ENCODE measurements at regions not wholly inside any gene's neighbourhood (a gene's known extent, or its start where the extent isn't known, plus 50 kb on each side); places are given as distances from the start of the nearest gene placed in this dataset.

DNA sequence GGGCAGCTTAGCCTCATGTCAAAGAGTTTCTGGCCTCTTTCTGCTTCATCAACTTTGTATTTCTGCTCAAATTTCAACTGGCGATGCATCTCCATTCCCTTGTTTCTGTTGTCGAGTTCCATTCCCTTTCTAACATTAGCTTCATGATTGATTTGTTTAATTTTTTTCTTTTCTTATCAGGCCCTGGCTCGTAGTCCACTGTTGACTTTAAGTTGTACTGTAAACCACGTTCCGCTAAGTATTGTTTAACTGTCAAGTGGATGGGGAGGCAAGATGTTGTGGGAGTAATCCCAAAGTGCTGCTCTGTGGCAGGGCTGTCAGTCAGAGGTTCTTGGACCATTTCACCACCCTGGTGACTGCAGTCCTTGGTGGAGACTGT lies 309.1 kb downstream of the PSAT1 start:
- Histone ChIP-seq H3K36me3 (replicated peaks in 1 of 2; ENCODE audit: control insufficient read depth in 1 of 2, insufficient read depth in 2 of 2, low read length in 2 of 2) (no peaks in the 10 kb centered on the region), H3K79me2 (ENCODE audit: insufficient read depth, low read length) (no peaks in the 10 kb centered on the region), H4K20me1 (ENCODE audit: insufficient read depth, low read length) (no peaks in the 10 kb centered on the region), H3K9ac (ENCODE audit: insufficient read depth, low read length, poor library complexity, severe bottlenecking) (no peak overlapping the region), H3K27ac (ENCODE audit: low read depth in 1 of 2, low read length in 2 of 2) (no peak overlapping the region), H3K4me2 (replicated peaks; ENCODE audit: extremely low read depth, low read length, poor library complexity, severe bottlenecking) (no peak overlapping the region), H3K4me3 (replicated peaks in 1 of 3; ENCODE audit: low read depth in 2 of 3, low read length in 3 of 3) (no peak overlapping the region), H2AFZ (ENCODE audit: insufficient read depth, low read depth, low read length, poor library complexity, severe bottlenecking) (no peak overlapping the region), H3K9me3 (replicated peaks in 1 of 2; ENCODE audit: control insufficient read depth in 1 of 2, insufficient read depth in 1 of 2, low read length in 2 of 2) (no peaks in the 10 kb centered on the region), H3K27me3 (ENCODE audit: control insufficient read depth in 2 of 2, insufficient read depth in 2 of 2, low read length in 2 of 2) (no peaks in the 10 kb centered on the region), H3K4me1 (ENCODE audit: control insufficient read depth in 1 of 2, insufficient read depth in 2 of 2, low read length in 2 of 2) (no peaks in the 10 kb centered on the region)
- Mint-ChIP-seq H3K36me3 (no peaks in the 10 kb centered on the region), H3K4me3 (no peak overlapping the region), H3K9me3 (peaks cover 0 to 2% (median 0%) of the 10 kb centered on the region in 7 donors), H3K4me1 (no peaks in the 10 kb centered on the region), H3K27ac (peak overlapping the region in 1 of 7 donors; percentile 12), H3K27me3 (ENCODE audit: low read depth in 3 of 3) (no peaks in the 10 kb centered on the region)
- intact Hi-C loops (cut with micrococcal nuclease): no loop called here
- TF ChIP-seq, protein P1, sequence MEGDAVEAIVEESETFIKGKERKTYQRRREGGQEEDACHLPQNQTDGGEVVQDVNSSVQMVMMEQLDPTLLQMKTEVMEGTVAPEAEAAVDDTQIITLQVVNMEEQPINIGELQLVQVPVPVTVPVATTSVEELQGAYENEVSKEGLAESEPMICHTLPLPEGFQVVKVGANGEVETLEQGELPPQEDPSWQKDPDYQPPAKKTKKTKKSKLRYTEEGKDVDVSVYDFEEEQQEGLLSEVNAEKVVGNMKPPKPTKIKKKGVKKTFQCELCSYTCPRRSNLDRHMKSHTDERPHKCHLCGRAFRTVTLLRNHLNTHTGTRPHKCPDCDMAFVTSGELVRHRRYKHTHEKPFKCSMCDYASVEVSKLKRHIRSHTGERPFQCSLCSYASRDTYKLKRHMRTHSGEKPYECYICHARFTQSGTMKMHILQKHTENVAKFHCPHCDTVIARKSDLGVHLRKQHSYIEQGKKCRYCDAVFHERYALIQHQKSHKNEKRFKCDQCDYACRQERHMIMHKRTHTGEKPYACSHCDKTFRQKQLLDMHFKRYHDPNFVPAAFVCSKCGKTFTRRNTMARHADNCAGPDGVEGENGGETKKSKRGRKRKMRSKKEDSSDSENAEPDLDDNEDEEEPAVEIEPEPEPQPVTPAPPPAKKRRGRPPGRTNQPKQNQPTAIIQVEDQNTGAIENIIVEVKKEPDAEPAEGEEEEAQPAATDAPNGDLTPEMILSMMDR (IDR thresholded peaks at IDR 0.05): no peak
- WGBS (ENCODE audit: insufficient coverage): 84% methylated on average over 4 of the region's 5 CpGs
- no peak for DNase-seq

DNA sequence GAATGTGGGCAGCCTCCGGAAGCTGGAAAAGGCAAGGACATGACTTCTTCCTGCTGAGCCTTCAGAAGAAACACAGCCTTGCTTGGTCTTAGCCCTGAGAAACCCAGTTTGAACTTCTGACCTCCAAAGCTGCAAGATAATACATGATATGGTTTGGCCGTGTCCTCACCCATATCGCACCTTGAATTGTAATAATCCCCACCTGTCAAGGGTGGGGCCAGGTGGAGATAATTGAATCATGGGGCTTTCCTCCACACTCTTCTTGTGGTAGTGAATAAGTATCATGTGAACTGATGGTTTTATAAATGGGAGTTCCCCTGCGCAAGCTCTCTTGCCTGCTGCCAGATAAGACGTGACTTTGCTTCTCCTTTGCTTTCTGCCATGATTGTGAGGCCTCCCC lies 310.9 kb downstream of the PSAT1 start:
- H3K9ac ChIP-seq (ENCODE audit: insufficient read depth, low read length, poor library complexity, severe bottlenecking): no peak overlapping the region
- no peaks in the 10 kb centered on the region for H3K4me1 ChIP-seq (ENCODE audit: control insufficient read depth in 1 of 2, insufficient read depth in 2 of 2, low read length in 2 of 2)
- no peak overlapping the region for H3K4me2 ChIP-seq (replicated peaks; ENCODE audit: extremely low read depth, low read length, poor library complexity, severe bottlenecking)
- Mint-ChIP-seq H3K27me3 (ENCODE audit: low read depth in 3 of 3) (no peaks in the 10 kb centered on the region), H3K36me3 (no peaks in the 10 kb centered on the region), H3K9me3 (peaks cover 0 to 2% (median 0%) of the 10 kb centered on the region in 7 donors), H3K4me1 (no peaks in the 10 kb centered on the region), H3K4me3 (no peak overlapping the region), H3K27ac (no peak overlapping the region)
- H3K36me3 ChIP-seq (replicated peaks in 1 of 2; ENCODE audit: control insufficient read depth in 1 of 2, insufficient read depth in 2 of 2, low read length in 2 of 2): no peaks in the 10 kb centered on the region
- no peak overlapping the region for H3K4me3 ChIP-seq (replicated peaks in 1 of 3; ENCODE audit: low read depth in 2 of 3, low read length in 3 of 3)
- H4K20me1 ChIP-seq (ENCODE audit: insufficient read depth, low read length): no peaks in the 10 kb centered on the region
- intact Hi-C loops (cut with micrococcal nuclease): no loop called here
- H3K27ac ChIP-seq (ENCODE audit: low read depth in 1 of 2, low read length in 2 of 2): no peak overlapping the region
- TF ChIP-seq, protein P1 (IDR thresholded peaks at IDR 0.05): no peak
- DNase-seq: no peak
- WGBS (ENCODE audit: insufficient coverage): 92% methylated on average over 2 of the region's 5 CpGs
- no peaks in the 10 kb centered on the region for H3K9me3 ChIP-seq (replicated peaks in 1 of 2; ENCODE audit: control insufficient read depth in 1 of 2, insufficient read depth in 1 of 2, low read length in 2 of 2)
- no peak overlapping the region for H2AFZ ChIP-seq (ENCODE audit: insufficient read depth, low read depth, low read length, poor library complexity, severe bottlenecking)
- H3K27me3 ChIP-seq (ENCODE audit: control insufficient read depth in 2 of 2, insufficient read depth in 2 of 2, low read length in 2 of 2): no peaks in the 10 kb centered on the region
- no peaks in the 10 kb centered on the region for H3K79me2 ChIP-seq (ENCODE audit: insufficient read depth, low read length)

Data from CD14-positive monocyte (primary cell).